RPMI8226 (cell line): ENCODE measurements at regions not wholly inside any gene's neighbourhood (a gene's known extent, or its start where the extent isn't known, plus 50 kb on each side); places are given as distances from the start of the nearest gene placed in this dataset.
"Not testable (repeated sequence)": the region's sequence is repeated elsewhere in the genome, so short reads cannot be mapped to it uniquely, and the experiment has no call there.

Experiments used
- DNase-seq: peaks from one replicate; pipeline ENCODE4 v3.0.0-alpha.2; 2015

GRCh38 chr2:107657049-107657448 is 169.6 kb upstream of the RGPD4 start:
- no peak for DNase-seq

- DNase-seq = no peak
These were observed 163.1 kb upstream of the RGPD4 start for GRCh38 chr2:107663632-107664031.

- no peak for DNase-seq
These were observed 157.4 kb upstream of the RGPD4 start for GRCh38 chr2:107669335-107669734.

GRCh38 chr2:107681936-107682335 is 144.8 kb upstream of the RGPD4 start:
- no peak for DNase-seq

GRCh38 chr2:107684421-107684820 is 142.3 kb upstream of the RGPD4 start:
- no peak for DNase-seq

GRCh38 chr2:107685421-107685986 is 141.2 kb upstream of the RGPD4 start:
- DNase-seq = no peak

- DNase-seq = no peak
These were observed 139.6 kb upstream of the RGPD4 start for GRCh38 chr2:107687073-107687472.

GRCh38 chr2:107688135-107688534 is 138.6 kb upstream of the RGPD4 start:
- no peak for DNase-seq

- no peak for DNase-seq
These were observed 133.1 kb upstream of the RGPD4 start for GRCh38 chr2:107693604-107694003.

GRCh38 chr2:107694667-107695066 is 132.0 kb upstream of the RGPD4 start:
- DNase-seq = no peak

GRCh38 chr2:107697385-107697784 is 129.3 kb upstream of the RGPD4 start:
- no peak for DNase-seq

- DNase-seq = no peak
These were observed 127.8 kb upstream of the RGPD4 start for GRCh38 chr2:107698861-107699260.

- no peak for DNase-seq
These were observed 126.6 kb upstream of the RGPD4 start for GRCh38 chr2:107700073-107700472.

- DNase-seq = no peak
These were observed 114.8 kb upstream of the RGPD4 start for GRCh38 chr2:107711941-107712340.

- peak; percentile 18 for DNase-seq
These were observed 113.8 kb upstream of the RGPD4 start for GRCh38 chr2:107712857-107713256.

GRCh38 chr2:107717661-107718060 is 109.0 kb upstream of the RGPD4 start:
- DNase-seq = no peak

- no peak for DNase-seq
These were observed 107.6 kb upstream of the RGPD4 start for GRCh38 chr2:107719141-107719540.

- no peak for DNase-seq
These were observed 106.9 kb upstream of the RGPD4 start for GRCh38 chr2:107719836-107720235.

GRCh38 chr2:107721178-107721577 is 105.5 kb upstream of the RGPD4 start:
- no peak for DNase-seq

GRCh38 chr2:107721586-107721985 is 105.1 kb upstream of the RGPD4 start:
- no peak for DNase-seq

- DNase-seq = not testable (repeated sequence)
These were observed 100.9 kb upstream of the RGPD4 start for GRCh38 chr2:107725824-107726223.

- no peak for DNase-seq
These were observed 99.4 kb upstream of the RGPD4 start for GRCh38 chr2:107727318-107727717.

GRCh38 chr2:107728586-107728985 is 98.1 kb upstream of the RGPD4 start:
- no peak for DNase-seq

GRCh38 chr2:107729440-107729839 is 97.3 kb upstream of the RGPD4 start:
- no peak for DNase-seq

- no peak for DNase-seq
These were observed 95.8 kb upstream of the RGPD4 start for GRCh38 chr2:107730898-107731297.

- DNase-seq = no peak
These were observed 95.3 kb upstream of the RGPD4 start for GRCh38 chr2:107731435-107731834.
